ENCODE measurements at regions not wholly inside any gene's neighbourhood (a gene's known extent, or its start where the extent isn't known, plus 50 kb on each side); places are given as distances from the start of the nearest gene placed in this dataset.

DNA sequence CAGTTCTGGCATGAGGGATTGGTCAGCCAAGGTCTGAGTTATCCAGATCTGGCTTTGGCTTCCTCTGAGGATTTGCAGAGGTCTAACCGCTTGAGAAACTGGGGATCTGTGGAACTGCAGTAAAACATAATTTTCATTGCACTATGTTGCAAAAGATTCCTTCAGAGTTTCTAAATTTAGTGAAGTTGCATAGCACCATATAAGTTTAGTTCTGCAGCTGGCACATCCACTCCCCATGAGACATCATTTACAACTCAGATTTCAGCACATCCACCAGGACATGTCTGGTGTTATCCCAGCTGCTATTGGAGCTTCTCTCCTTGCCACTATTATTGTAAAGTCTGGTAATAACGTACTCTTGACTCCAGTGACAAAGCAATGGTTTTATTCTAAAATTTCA, 181.5 kb downstream of the CWF19L2 start:
- H3K27me3 ChIP-seq = no peaks in the 10 kb centered on the region
- H3K36me3 ChIP-seq = no peaks in the 10 kb centered on the region
- no peak overlapping the region for H3K4me3 ChIP-seq
- peak in 1 of 2 donors; percentile 6 for DNase-seq (ENCODE audit: low read depth in 1 of 2, low spot score in 1 of 2)
- H3K27ac ChIP-seq = no peak overlapping the region
- TF ChIP-seq, protein P1, sequence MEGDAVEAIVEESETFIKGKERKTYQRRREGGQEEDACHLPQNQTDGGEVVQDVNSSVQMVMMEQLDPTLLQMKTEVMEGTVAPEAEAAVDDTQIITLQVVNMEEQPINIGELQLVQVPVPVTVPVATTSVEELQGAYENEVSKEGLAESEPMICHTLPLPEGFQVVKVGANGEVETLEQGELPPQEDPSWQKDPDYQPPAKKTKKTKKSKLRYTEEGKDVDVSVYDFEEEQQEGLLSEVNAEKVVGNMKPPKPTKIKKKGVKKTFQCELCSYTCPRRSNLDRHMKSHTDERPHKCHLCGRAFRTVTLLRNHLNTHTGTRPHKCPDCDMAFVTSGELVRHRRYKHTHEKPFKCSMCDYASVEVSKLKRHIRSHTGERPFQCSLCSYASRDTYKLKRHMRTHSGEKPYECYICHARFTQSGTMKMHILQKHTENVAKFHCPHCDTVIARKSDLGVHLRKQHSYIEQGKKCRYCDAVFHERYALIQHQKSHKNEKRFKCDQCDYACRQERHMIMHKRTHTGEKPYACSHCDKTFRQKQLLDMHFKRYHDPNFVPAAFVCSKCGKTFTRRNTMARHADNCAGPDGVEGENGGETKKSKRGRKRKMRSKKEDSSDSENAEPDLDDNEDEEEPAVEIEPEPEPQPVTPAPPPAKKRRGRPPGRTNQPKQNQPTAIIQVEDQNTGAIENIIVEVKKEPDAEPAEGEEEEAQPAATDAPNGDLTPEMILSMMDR (IDR thresholded peaks at IDR 0.05; ENCODE audit: low read depth, low read length) = no peak
- no peaks in the 10 kb centered on the region for H3K4me1 ChIP-seq (ENCODE audit: low read depth)
- no peaks in the 10 kb centered on the region for H3K9me3 ChIP-seq (ENCODE audit: low read depth)

DNA sequence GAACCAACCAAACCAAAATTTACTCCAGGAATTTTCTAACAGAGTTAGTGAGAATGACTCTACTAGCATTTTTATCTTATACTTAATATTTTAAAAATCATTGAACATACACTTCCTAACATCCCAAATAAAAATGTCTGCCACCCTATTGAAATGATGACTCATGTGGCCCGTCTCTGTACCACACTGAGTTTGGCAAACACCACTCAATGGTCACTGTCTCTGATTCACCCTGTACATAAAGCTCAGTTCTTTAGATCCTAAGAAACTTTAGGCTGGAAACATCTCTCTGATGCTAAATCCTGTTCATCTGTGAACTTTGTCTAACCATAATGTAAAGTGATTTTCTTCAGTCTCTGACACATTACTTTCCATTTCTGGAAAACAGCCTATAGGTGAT, 182.0 kb downstream of the CWF19L2 start:
- Histone ChIP-seq H3K36me3 (no peaks in the 10 kb centered on the region), H3K27me3 (no peaks in the 10 kb centered on the region), H3K4me3 (no peak overlapping the region), H3K27ac (no peak overlapping the region), H3K9me3 (ENCODE audit: low read depth) (no peaks in the 10 kb centered on the region), H3K4me1 (ENCODE audit: low read depth) (no peaks in the 10 kb centered on the region)
- TF ChIP-seq, protein P1 (IDR thresholded peaks at IDR 0.05; ENCODE audit: low read depth, low read length) = no peak
- DNase-seq (ENCODE audit: low read depth in 1 of 2, low spot score in 1 of 2) = no peak

DNA sequence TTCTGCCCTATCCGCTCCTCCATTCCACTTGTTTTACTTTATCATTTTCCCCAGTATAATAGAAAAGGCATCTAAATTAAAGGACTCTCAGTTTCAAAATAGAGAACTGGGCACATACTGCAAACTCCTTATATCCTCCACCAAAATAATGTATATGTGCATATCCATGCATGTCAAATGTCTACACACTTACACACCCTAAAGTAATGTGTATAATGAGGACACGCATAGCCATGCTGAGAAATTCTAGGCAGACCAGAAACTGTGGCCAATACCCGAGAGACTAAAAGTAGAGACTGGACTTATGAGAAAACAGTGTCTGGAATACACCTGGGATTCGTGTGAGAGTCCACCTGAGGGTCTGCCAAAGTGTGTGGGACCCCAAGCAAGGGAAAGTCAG, 183.5 kb downstream of the CWF19L2 start:
- Histone ChIP-seq H3K36me3 (no peaks in the 10 kb centered on the region), H3K4me1 (ENCODE audit: low read depth) (no peaks in the 10 kb centered on the region), H3K4me3 (no peak overlapping the region), H3K27ac (no peak overlapping the region), H3K9me3 (ENCODE audit: low read depth) (no peaks in the 10 kb centered on the region), H3K27me3 (no peaks in the 10 kb centered on the region)
- DNase-seq (ENCODE audit: low read depth in 1 of 2, low spot score in 1 of 2) = no peak
- TF ChIP-seq, protein P1 (IDR thresholded peaks at IDR 0.05; ENCODE audit: low read depth, low read length) = no peak

DNA sequence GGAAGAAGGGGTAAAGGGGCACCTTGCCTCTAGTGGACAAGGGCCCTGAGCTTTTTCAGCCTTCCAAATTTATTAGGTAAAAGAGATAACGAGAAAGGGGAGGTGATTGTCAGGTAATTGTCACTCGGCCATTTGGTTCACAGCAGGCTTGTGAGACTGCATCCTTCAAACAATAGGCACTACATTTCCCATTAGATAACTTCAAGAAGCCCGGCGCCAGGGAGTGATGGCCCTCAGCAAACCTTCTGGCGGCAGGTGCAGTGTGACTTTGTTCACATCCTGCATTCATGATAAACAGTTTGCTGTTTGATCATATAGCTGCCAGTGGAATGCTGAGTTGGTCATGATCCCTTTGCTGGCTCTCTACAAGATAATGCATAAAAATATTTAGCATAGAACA, 185.1 kb downstream of the CWF19L2 start:
- no peak for DNase-seq (ENCODE audit: low read depth in 1 of 2, low spot score in 1 of 2)
- H3K4me3 ChIP-seq = no peak overlapping the region
- H3K9me3 ChIP-seq (ENCODE audit: low read depth) = no peaks in the 10 kb centered on the region
- H3K4me1 ChIP-seq (ENCODE audit: low read depth) = no peaks in the 10 kb centered on the region
- no peaks in the 10 kb centered on the region for H3K27me3 ChIP-seq
- no peak overlapping the region for H3K27ac ChIP-seq
- H3K36me3 ChIP-seq = no peaks in the 10 kb centered on the region
- TF ChIP-seq, protein P1 (IDR thresholded peaks at IDR 0.05; ENCODE audit: low read depth, low read length) = no peak

DNA sequence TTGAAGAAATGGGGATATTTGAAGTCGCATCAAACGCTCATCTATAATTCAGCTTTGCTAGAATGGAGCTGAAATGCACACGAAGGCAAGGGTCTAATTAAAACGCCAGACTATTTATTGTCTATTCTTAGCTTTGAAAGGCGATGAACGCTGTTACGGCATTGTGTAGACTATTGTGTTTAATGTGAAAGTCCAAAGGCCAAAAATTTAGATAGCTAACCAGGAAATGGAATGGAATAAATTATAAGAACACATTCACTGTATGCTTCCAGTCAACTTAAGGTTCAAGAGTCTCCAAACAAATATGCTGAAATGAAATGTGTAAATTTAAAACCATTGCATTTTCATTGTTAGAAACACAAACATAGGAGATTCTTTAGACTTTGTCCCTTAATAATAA, 186.2 kb downstream of the CWF19L2 start:
- Histone ChIP-seq H3K9me3 (ENCODE audit: low read depth) (no peaks in the 10 kb centered on the region), H3K4me1 (ENCODE audit: low read depth) (no peaks in the 10 kb centered on the region), H3K27me3 (no peaks in the 10 kb centered on the region), H3K27ac (no peak overlapping the region), H3K36me3 (no peaks in the 10 kb centered on the region), H3K4me3 (no peak overlapping the region)
- no peak for DNase-seq (ENCODE audit: low read depth in 1 of 2, low spot score in 1 of 2)
- TF ChIP-seq, protein P1 (IDR thresholded peaks at IDR 0.05; ENCODE audit: low read depth, low read length) = no peak

DNA sequence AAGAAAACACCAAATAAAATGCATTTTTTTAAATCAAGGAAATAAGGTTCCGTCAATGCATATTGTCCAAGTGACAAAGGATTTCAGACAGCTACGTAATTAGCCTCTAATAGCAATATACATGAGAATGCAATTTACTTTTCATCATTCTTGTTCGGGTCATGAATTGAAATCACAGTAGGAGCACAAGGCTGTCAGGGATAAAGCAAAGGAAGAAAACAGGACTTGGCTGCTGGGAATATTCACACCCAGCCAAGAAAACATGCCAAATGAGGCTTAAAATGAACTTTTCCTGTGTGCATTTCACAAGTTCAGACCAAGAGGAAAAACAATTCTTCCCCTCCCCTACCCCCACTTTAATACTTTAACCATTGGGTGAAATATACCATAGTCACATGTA, 188.6 kb downstream of the CWF19L2 start:
- Histone ChIP-seq H3K4me1 (ENCODE audit: low read depth) (no peaks in the 10 kb centered on the region), H3K9me3 (ENCODE audit: low read depth) (no peaks in the 10 kb centered on the region), H3K4me3 (no peak overlapping the region), H3K27me3 (no peaks in the 10 kb centered on the region), H3K36me3 (no peaks in the 10 kb centered on the region), H3K27ac (no peak overlapping the region)
- DNase-seq (ENCODE audit: low read depth in 1 of 2, low spot score in 1 of 2) = no peak
- TF ChIP-seq, protein P1 (IDR thresholded peaks at IDR 0.05; ENCODE audit: low read depth, low read length) = no peak
